Kidney epithelial cell (primary cell): ENCODE measurements at regions not wholly inside any gene's neighbourhood (a gene's known extent, or its start where the extent isn't known, plus 50 kb on each side); places are given as distances from the start of the nearest gene placed in this dataset.
"Not testable (repeated sequence)": the region's sequence is repeated elsewhere in the genome, so short reads cannot be mapped to it uniquely, and the experiment has no call there.

Experiments
- DNase-seq: peaks from one replicate; pipeline ENCODE4 v3.0.0-alpha.2; 2010; ENCODE audit warnings: low read depth
- H3K27me3 ChIP-seq: 2 replicates; pipeline ENCODE4 v1.6.0; 2011; ENCODE audit warnings: low read length; ENCODE audit not compliant: control insufficient read depth, insufficient read depth
- H3K36me3 ChIP-seq: 2 replicates; pipeline ENCODE4 v1.5.1; 2011; ENCODE audit warnings: low read length; ENCODE audit not compliant: control insufficient read depth, insufficient read depth
- H3K4me3 ChIP-seq: 2 replicates; pipeline ENCODE4 v1.5.1; 2011; ENCODE audit warnings: low read depth, mild to moderate bottlenecking, control low read depth, low read length
- TF ChIP-seq, protein P1 (sequence below): IDR thresholded peaks from 2 replicates; pipeline ENCODE4 v1.5.1; 2011; ENCODE audit warnings: mild to moderate bottlenecking, moderate library complexity, low read length, control low read depth, inconsistent platforms; ENCODE audit not compliant: insufficient read depth, poor library complexity, severe bottlenecking

DNA sequence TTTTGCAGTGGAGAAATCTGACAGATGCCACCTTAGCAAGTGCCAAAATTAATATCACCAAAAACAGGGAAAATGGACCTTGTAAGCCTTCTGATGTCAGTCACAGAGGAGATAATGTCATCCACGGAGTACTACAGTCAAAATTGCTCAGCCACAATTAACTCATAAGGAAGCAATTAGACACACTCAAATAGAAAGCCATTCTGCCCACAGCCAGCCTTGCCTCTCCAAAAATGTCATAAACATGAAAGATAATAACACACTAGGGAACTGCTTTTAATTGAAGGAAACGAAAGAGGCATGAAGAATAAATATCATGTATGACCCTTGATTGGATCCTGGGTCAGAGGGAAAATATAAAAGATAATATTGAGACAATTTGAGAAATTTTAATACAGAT is 505.6 kb upstream of the API5 start:
- TF ChIP-seq, protein P1, sequence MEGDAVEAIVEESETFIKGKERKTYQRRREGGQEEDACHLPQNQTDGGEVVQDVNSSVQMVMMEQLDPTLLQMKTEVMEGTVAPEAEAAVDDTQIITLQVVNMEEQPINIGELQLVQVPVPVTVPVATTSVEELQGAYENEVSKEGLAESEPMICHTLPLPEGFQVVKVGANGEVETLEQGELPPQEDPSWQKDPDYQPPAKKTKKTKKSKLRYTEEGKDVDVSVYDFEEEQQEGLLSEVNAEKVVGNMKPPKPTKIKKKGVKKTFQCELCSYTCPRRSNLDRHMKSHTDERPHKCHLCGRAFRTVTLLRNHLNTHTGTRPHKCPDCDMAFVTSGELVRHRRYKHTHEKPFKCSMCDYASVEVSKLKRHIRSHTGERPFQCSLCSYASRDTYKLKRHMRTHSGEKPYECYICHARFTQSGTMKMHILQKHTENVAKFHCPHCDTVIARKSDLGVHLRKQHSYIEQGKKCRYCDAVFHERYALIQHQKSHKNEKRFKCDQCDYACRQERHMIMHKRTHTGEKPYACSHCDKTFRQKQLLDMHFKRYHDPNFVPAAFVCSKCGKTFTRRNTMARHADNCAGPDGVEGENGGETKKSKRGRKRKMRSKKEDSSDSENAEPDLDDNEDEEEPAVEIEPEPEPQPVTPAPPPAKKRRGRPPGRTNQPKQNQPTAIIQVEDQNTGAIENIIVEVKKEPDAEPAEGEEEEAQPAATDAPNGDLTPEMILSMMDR = no peak
- no peak for DNase-seq
- Histone ChIP-seq H3K4me3 (no peak overlapping the region), H3K36me3 (no peaks in the 10 kb centered on the region), H3K27me3 (no peaks in the 10 kb centered on the region)

DNA sequence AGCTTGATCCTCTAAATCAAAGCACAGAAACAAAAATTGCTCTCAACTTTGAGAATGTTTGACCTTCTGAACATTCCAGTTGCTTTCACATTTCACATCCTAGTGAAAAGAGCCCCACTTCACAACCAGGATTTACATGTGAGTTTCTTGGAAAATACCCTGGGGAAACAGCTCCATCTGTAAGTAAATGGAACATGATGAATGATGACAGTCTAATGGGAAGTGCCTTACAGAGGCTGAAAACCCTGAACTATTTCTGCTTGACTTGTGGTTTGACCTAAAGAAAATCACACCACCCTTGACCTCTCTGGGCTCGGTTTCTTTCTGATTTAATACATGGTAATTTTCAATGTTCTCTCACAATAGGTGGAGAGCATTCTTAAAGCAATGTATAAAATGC is 499.4 kb upstream of the API5 start:
- no peak for DNase-seq
- no peak overlapping the region for H3K4me3 ChIP-seq
- TF ChIP-seq, protein P1 = no peak
- no peaks in the 10 kb centered on the region for H3K27me3 ChIP-seq
- no peaks in the 10 kb centered on the region for H3K36me3 ChIP-seq

DNA sequence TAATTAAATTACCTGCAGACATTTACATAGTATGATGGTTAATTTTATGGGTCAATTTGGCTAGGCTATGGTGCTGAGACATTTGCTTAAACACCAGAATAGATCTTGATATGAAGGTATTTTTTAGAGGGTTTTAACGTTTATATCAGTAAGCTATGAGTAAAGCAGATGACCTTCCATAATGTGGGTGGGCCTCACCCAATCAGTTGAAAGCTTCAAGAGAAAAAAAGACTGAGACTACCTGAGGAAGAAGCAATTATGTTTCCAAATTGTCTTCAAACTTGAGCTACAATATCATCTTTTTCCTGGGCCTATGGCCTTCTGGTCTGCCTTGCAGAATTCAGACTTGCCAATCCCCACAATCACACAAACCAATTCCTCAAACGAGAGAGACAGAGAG is 498.8 kb upstream of the API5 start:
- no peaks in the 10 kb centered on the region for H3K27me3 ChIP-seq
- no peak for DNase-seq
- no peak overlapping the region for H3K4me3 ChIP-seq
- H3K36me3 ChIP-seq = no peaks in the 10 kb centered on the region
- TF ChIP-seq, protein P1 = no peak

DNA sequence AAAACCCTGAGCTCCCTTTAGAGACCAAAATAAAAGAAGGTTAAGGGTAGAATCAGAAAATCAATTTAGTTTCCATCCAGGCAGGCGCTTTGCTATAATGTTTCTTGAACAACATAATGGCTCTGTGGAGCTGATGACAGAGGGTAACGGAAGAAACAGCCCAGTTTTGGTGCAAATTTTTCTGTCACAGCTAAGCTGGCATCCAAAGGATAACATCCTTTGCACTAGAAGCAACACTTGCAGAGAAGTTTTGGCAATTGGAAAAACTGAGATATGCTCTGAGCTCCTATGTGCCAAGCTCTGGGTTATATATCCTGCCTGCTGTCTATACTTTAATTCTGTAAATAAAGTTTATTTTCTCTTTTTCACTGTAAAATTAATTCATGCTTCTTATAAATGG is 495.3 kb upstream of the API5 start:
- TF ChIP-seq, protein P1 = no peak
- no peaks in the 10 kb centered on the region for H3K27me3 ChIP-seq
- no peaks in the 10 kb centered on the region for H3K36me3 ChIP-seq
- no peak for DNase-seq
- no peak overlapping the region for H3K4me3 ChIP-seq

DNA sequence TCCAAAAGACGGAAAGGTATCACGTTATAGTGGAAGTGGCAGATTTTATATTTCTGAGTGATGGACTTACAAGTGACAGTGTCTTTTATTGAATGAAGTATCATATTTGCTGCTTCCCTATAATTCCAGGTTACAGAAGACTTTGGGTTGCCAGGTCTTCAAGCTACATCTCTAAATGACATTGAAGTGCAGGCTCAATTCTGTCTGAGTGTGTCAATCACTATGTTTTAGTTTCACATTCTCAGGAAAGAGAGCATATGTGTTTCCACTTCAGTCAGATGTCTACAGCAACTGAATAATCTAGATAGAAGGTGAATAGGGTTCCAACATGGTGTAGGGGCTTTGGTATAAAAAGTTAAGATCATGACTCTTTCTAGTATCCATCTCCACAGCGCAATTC is 492.7 kb upstream of the API5 start:
- no peak for DNase-seq
- Histone ChIP-seq H3K4me3 (no peak overlapping the region), H3K36me3 (no peaks in the 10 kb centered on the region), H3K27me3 (no peaks in the 10 kb centered on the region)
- TF ChIP-seq, protein P1 = no peak

DNA sequence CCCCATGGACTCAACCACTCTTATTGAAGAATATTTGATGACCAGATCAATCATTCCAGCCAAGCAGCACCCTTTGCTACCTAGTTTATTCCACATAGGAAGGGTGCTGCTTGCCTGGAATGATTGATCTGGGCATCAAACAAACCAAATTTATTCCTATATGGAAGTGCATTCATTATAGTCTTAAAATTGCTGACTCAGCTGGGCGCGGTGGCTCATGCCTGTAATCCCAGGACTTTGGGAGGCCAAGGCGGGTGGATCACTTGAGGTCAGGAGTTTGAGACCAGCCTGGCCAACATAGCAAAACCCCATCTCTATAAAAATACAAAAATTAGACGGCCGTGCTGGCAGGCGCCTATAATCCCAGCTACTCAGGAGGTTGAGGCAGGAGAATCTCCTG is 489.6 kb upstream of the API5 start:
- H3K27me3 ChIP-seq, H3K36me3 ChIP-seq, DNase-seq, H3K4me3 ChIP-seq: not testable (repeated sequence)
